Activated gamma-delta T cell treated with Interleukin-2 at 50 U/mL for 16 hours (primary cell): ENCODE measurements at regions not wholly inside any gene's neighbourhood (a gene's known extent, or its start where the extent isn't known, plus 50 kb on each side); places are given as distances from the start of the nearest gene placed in this dataset.

Experiments
- DNase-seq: peaks from one replicate; pipeline ENCODE4 v3.0.0-alpha.2; 2020

- DNase-seq = no peak
These were observed 270.8 kb downstream of the PTTG2 start for GRCh38 chr4:38230821-38231563.

DNA sequence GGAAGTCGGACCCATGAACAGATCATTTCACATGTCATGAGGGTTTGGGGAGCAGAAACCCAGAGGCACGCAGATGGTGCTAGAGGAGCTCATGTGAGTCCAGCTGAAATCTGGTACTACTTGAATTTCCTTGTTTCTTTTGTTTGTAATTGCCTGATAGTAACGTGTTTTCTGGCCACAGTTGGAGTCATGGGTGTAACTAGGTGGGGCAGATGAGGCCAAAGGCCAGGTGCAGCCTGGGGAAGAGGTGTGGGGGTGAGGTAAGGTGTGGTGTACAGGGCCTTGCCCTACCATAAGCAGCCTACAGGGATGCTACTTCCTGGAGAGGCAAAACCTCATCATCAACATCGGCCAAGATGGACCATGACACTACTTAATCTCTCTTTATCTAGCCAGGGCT is 271.4 kb downstream of the PTTG2 start:
- DNase-seq = no peak

- no peak for DNase-seq
These were observed 272.5 kb downstream of the PTTG2 start for GRCh38 chr4:38232741-38233140.

- no peak for DNase-seq
These were observed 273.7 kb downstream of the PTTG2 start for GRCh38 chr4:38233727-38234480.

GRCh38 chr4:38235354-38235753 is 275.2 kb downstream of the PTTG2 start:
- DNase-seq = no peak

DNA sequence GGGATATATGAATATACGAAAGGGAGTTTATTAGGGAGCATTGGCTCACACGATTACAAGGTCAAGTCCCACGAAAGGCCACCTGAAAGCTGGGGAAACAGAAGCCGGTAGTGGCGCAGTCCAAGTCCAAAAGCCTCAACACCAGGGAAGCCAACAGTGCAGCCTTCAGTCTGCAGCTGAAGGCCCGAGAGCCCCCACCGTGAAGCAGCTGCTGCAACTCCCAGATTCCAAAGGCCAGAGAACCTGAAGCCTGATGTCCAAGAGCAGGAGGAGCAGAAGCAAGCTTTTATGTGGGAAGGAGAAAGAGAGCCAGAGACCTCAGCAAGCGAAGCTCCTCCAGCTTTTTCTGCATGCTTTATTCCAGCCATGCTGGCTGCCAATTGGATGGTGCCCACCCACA is 275.8 kb downstream of the PTTG2 start:
- no peak for DNase-seq

DNA sequence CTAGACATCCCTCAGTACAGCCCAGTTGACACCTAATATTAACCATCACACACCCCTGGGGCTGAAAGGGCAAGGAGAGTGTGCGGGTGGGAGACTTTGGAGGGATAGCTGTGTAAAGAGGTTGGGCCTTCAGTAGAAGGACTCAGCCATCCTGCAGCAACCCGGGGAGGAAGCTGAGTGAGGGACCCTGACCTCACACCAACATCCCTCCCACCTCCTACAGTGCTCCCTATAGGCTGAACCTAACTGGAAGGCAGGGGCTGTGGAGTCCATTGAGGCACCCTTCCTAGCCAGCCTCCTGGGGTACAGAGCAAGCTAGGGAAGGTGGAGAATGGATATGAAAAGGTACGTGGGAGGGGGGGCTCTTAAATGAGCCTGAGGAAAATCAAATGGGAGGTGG is 276.3 kb downstream of the PTTG2 start:
- DNase-seq = no peak

- no peak for DNase-seq
These were observed 276.9 kb downstream of the PTTG2 start for GRCh38 chr4:38237139-38237538.

- no peak for DNase-seq
These were observed 281.3 kb downstream of the PTTG2 start for GRCh38 chr4:38241541-38241940.

GRCh38 chr4:38242101-38242500 is 281.9 kb downstream of the PTTG2 start:
- no peak for DNase-seq

- no peak for DNase-seq
These were observed 282.7 kb downstream of the PTTG2 start for GRCh38 chr4:38242822-38243387.

GRCh38 chr4:38243388-38244053 is 283.3 kb downstream of the PTTG2 start:
- DNase-seq = no peak

DNA sequence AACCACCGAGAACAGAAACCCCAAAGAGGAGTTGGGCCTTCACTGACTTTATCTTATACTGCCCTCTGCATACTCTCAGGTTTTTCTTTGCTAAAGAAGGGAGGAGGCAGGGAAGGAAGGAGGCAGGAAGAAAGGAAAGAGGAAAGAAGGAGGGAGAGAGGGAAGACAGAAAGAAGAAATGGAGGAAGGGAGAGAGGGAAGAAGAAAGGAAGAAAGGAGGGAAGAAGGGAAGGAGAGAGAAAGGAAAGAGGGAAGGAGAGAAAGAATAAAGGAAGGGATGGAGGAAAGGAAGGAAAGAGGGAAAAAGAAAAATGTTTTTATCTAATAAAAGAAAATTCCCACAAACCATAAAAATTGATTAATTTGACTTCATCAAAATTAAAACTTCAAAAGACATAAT is 294.6 kb downstream of the PTTG2 start:
- DNase-seq = no peak

DNA sequence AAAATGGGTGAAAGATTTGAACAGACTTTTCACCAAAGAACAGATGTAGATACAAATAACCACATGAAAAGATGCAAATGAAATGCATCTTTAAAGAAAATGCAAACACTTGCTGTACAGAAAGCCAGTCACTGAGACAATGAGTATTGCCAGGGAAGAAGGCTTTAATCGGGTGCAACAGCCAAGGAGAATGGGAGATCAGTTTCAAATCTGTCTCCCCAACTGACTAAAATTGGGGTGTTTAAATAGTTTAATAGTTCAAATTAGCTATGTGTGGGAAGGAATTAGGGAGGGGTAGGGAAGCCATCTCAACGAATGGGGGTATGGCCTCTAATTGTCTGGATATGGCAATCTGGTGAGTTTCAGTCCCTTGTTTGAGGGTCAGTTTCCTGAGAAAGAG is 295.4 kb downstream of the PTTG2 start:
- DNase-seq = no peak

- no peak for DNase-seq
These were observed 306.4 kb downstream of the PTTG2 start for GRCh38 chr4:38266616-38267015.

- DNase-seq = no peak
These were observed 308.1 kb downstream of the PTTG2 start for GRCh38 chr4:38268108-38268820.

DNA sequence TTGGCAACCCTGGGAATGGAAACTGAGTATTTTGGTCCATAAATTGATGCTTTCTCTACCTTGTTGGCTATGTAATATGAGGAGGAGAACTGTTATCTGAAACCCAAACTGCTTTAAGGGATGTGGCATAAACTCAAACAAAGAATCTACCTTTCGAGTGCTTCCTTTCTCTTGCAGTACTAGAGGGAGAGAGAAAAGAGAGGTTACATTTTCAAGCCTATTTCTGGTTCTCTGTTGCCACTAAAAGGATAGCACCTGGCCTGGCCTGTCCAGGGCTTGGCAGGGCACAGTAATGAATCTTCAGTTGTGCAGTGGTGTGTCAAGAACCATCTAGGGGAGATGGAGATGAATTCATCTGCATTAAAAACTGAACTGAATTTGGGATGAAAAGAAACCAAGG is 308.6 kb downstream of the PTTG2 start:
- no peak for DNase-seq

- DNase-seq = no peak
These were observed 313.2 kb downstream of the PTTG2 start for GRCh38 chr4:38273407-38273806.

GRCh38 chr4:38275331-38276100 is 315.3 kb downstream of the PTTG2 start:
- no peak for DNase-seq

DNA sequence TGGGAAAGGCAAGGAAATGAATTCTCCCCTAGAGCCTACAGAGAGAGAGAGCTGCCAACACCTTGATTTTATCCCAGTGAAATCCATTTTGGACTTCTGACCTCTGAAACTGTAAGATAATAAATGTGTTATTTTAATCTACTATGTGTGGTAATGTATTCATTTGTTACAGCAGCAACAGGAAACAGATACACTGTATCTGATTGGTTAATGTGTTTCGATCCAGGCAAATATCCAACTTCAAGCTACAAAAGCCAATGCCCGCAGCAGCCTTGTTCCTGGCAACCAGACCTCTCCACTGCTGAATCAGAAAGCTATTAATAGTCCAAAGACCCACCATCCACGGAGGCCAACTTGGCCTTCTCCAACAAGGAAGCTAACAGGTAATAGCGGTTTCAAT is 318.1 kb downstream of the PTTG2 start:
- DNase-seq = no peak

DNA sequence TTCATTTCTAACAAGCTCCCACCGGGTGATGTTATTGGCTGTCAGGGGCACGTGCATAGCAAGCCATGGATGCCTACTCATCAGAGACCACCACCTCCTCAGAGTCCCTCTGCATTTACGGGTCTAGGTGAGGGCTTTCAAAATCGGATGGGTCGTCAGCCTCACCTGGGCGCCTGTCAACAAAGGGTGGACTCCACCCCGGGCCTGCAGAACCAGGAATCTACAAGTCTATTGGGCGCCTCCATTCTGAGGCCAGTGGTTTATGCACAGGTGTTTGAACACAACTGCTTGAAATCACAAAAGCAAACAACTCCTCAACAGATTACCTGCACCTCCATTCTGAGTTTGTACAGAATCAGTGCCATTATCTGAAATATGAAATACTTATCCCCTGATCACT is 318.9 kb downstream of the PTTG2 start:
- DNase-seq = no peak

DNA sequence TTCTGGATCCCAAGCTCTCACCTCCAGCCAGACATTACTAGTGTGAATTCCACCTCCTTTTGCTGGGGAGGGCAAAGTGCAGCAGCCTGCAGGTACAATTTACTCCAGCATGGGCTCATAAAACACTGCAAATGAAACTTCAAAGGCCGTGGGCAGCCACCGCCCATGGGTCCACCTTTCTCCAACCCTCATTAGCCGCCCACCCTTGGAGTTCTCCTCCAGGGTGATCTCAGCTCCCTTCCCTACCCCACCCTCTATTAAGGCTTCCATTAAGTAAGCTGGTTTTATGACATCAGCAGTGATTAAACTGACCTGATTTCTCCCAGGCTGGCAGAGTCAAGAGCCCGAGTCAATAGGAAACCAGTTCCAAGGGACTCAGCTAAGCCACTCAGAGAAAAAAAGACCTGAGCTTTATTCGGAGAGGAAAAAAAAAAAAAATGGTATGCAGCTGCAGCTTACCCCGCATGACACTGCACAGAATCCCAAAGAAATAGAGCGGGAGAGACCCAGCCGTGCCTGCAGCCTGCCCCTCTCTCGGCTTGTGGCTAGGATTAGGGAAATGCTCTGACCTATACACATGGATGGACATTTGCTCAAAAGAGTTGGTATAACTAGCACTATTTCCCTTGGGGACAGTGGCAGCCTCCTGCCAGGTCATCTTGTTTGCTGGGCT is 319.6 kb downstream of the PTTG2 start:
- DNase-seq = no peak
